Non-pigmented ciliary epithelial cell (primary cell): ENCODE measurements at regions not wholly inside any gene's neighbourhood (a gene's known extent, or its start where the extent isn't known, plus 50 kb on each side); places are given as distances from the start of the nearest gene placed in this dataset.
"Not testable (repeated sequence)": the region's sequence is repeated elsewhere in the genome, so short reads cannot be mapped to it uniquely, and the experiment has no call there.

Experiments used
- DNase-seq: peaks from one replicate; pipeline ENCODE4 v3.0.0-alpha.2; 2010; ENCODE audit warnings: low read depth

GRCh38 chr20:43837856-43838702 is 76.6 kb upstream of the TOX2 start:
- DNase-seq = no peak

DNA sequence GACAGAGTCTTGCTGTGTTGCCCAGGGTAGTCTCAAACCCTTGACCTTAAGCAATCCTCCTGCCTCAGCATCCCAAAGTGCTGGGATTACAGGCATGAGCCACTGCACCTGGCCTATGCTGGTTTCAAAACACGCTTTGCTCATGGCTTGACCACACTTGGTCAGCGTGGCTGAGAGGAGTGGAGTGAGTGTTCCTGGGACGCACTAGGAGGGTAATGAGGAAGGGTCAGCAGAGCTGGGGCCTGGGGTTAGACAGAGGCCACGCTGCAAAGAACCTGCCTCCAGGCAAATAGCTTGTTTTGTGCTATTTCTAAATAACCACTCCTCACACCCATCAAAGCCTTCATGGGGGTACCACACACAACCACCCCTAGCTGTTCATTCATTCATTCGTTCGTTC is 77.9 kb upstream of the TOX2 start:
- no peak for DNase-seq

GRCh38 chr20:43835944-43836508 is 78.6 kb upstream of the TOX2 start:
- DNase-seq = no peak

DNA sequence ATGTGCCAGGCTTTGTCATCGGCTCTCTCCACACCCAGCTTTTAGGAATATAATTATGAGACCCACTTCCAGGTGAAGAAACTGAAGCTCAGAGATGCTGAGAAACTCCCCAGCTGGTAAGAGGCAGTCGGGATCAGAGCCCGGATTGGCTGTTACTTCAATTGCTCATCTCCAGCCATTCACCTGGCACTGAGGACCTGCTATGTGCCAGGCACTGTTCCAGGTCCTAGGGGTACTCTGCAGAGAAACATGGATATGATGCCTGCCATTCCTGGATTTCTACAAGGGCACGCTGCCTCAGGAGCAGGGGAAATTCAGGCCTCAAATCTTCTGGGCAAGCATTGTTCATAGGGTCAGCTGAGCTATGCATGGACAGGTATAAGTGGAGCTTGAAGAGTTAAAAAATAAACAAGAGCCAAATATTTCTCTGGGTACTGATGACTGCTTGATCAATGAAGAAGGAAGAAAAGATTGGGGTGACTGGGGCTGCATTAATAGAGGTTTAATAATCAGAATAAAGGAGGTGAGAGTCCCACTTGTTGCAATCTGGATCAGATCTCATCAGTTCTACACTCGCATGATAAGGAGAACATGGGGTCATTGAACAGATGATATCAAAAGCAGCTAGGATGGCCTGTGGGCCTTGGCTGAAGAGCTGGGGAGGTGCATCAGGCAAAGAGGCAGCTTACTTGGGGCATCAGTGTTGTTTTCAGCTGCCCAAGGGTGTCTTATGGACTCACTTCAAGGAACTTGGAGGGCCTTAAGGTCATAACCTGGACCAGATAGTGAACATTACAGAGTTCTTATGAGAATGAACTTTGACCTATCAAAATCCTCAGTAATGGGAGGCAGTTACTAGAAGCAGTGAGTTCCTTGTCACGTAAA is 80.9 kb upstream of the TOX2 start:
- DNase-seq = no peak

- no peak for DNase-seq
Observed at GRCh38 chr20:43832961-43833360, 81.7 kb upstream of the TOX2 start.

GRCh38 chr20:43832096-43832816 is 82.4 kb upstream of the TOX2 start:
- no peak for DNase-seq

- no peak for DNase-seq
Observed at GRCh38 chr20:43831481-43832065, 83.1 kb upstream of the TOX2 start.

GRCh38 chr20:43830883-43831282 is 83.8 kb upstream of the TOX2 start:
- no peak for DNase-seq

- DNase-seq = no peak
Observed at GRCh38 chr20:43829951-43830690, 84.5 kb upstream of the TOX2 start.

- DNase-seq = no peak
Observed at GRCh38 chr20:43827940-43828562, 86.6 kb upstream of the TOX2 start.

DNA sequence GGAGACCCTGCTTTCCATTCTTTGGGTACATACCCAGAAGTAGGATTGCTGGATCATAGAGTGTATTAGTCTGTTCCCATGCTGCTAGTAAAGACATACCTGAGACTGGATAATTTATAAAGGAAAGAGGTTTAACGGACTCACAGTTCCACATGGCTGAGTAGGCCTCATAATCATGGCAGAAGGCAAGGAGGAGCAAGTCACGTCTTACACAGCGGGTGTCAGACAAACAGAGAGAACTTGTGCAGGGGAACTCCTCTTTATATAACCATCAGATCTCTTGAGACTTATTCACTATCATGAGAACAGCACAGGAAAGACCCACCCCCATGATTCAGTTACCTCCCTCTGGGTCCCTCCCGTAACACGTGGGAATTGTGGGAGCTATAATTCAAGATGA is 87.7 kb upstream of the TOX2 start:
- DNase-seq = not testable (repeated sequence)

DNA sequence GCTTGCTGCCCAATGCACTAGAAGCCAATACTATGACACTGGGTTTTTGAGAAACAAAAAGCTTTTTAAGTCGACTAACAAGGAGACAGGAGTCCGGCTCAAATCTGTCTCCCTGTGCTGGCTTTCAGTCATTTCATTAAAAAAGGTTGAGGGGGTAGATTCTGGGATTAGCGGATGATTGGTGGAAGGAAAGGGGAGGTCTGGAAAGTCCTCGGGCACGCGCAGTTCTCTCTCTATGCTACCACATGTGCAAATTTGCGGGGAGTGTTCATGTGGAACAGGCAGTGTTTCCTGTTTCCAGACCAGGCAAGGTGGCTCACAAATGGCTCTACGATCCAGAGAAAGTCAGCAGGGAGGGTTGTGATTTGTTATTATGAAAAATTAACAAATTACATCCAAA is 89.1 kb upstream of the TOX2 start:
- no peak for DNase-seq

- DNase-seq = no peak
Observed at GRCh38 chr20:43825051-43825402, 89.6 kb upstream of the TOX2 start.

GRCh38 chr20:43824309-43825050 is 90.2 kb upstream of the TOX2 start:
- no peak for DNase-seq

- DNase-seq = no peak
Observed at GRCh38 chr20:43821795-43822194, 92.9 kb upstream of the TOX2 start.

GRCh38 chr20:43820731-43821330 is 93.8 kb upstream of the TOX2 start:
- DNase-seq = no peak

DNA sequence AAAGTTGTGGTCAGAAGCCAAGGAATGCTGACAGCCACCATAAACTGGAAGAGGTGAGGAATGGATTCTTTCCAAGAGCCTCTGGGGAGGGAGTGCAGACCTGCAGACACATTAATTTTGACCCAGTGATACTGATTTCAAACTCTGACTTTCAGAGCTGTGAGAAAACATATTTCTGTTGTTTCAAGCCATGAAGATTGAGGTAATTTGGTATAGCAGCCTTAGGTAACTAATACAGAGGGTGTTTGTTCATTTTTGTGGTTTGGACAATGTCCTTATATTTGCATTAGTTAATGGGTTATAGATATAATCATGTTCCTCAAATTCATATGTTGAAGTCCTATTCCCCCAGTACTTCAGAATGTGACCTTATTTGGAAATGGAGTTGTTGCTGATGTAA is 85.4 kb upstream of the GTSF1L start:
- DNase-seq = no peak

- DNase-seq = no peak
Observed at GRCh38 chr20:43809206-43809819, 82.5 kb upstream of the GTSF1L start.

- no peak for DNase-seq
Observed at GRCh38 chr20:43804781-43805180, 78.0 kb upstream of the GTSF1L start.
